Fibroblast of lung (primary cell): ENCODE measurements at regions not wholly inside any gene's neighbourhood (a gene's known extent, or its start where the extent isn't known, plus 50 kb on each side); places are given as distances from the start of the nearest gene placed in this dataset.

ENCODE experiments used
- EZH2 ChIP-seq: IDR thresholded peaks from 2 replicates; pipeline ENCODE4 v1.5.1; 2012; ENCODE audit warnings: low read length, control low read depth, mild to moderate bottlenecking; ENCODE audit errors: missing control alignments
- TF ChIP-seq, protein P1 (sequence below), 2 donors: IDR thresholded peaks in 1 of 2; conservative IDR thresholded peaks in 1 of 2; 1 replicate in 1 of 2; 2 replicates in 1 of 2; pipeline ENCODE4 v1.5.1; 2011 to 2012; ENCODE audit warnings: low read length in 2 of 2, control low read depth in 1 of 2, inconsistent platforms in 1 of 2, low read depth in 1 of 2, mild to moderate bottlenecking in 1 of 2

DNA sequence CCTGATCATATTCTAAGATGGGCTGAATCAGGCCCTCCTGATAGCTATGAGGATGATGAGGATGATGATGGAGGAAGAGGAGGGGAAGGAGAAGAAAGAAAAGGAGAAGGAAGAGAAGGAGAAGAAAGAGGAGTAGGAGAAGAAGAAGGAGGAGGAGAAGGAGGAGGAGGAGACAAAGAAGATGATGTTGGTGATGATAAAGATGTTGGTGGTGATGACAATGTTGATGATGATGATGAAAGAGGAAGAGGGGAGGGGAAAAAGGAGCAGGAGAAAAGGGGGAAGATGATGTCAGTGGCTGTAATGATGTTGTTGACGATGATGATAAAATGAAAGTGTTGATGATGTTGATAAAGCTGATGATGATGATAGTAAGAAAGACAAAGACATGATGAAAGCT is 119.5 kb downstream of the CDC5L start:
- TF ChIP-seq, protein P1, sequence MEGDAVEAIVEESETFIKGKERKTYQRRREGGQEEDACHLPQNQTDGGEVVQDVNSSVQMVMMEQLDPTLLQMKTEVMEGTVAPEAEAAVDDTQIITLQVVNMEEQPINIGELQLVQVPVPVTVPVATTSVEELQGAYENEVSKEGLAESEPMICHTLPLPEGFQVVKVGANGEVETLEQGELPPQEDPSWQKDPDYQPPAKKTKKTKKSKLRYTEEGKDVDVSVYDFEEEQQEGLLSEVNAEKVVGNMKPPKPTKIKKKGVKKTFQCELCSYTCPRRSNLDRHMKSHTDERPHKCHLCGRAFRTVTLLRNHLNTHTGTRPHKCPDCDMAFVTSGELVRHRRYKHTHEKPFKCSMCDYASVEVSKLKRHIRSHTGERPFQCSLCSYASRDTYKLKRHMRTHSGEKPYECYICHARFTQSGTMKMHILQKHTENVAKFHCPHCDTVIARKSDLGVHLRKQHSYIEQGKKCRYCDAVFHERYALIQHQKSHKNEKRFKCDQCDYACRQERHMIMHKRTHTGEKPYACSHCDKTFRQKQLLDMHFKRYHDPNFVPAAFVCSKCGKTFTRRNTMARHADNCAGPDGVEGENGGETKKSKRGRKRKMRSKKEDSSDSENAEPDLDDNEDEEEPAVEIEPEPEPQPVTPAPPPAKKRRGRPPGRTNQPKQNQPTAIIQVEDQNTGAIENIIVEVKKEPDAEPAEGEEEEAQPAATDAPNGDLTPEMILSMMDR (conservative IDR thresholded peaks at IDR 0.05 in 1 of 2, IDR thresholded peaks at IDR 0.05 in 1 of 2; ENCODE audit: low read depth in 1 of 2, low read length in 2 of 2), result no peak
- no peak for TF ChIP-seq EZH2
